Lung (tissue), 11 donors: ENCODE measurements at regions not wholly inside any gene's neighbourhood (a gene's known extent, or its start where the extent isn't known, plus 50 kb on each side); places are given as distances from the start of the nearest gene placed in this dataset.

Experiments used
- ATAC-seq: fragments of 200-7000 bp; cut with Tn5 transposase; one replicate; pipeline ENCODE4 v1.9.1; 2020; ENCODE audit warnings: moderate number of reproducible peaks; ENCODE audit not compliant: insufficient read depth, low FRiP score
- DNase-seq, 3 donors: peaks; one replicate each; pipeline ENCODE4 v3.0.0-alpha.2; 2013 to 2017
- H3K27ac ChIP-seq, 2 donors: one replicate each; pipeline ENCODE4 v1.5.1; 2013; ENCODE audit warnings: mild to moderate bottlenecking in 2 of 2, moderate library complexity in 2 of 2, control low read depth in 1 of 2, inconsistent platforms in 1 of 2, low read depth in 1 of 2, low read length in 1 of 2
- H3K27me3 ChIP-seq, 3 donors: one replicate each; pipeline ENCODE4 v1.5.1; 2013; ENCODE audit warnings: low read length in 2 of 3; ENCODE audit not compliant: control insufficient read depth in 3 of 3, insufficient read depth in 3 of 3
- H3K36me3 ChIP-seq, 4 donors: one replicate each; pipeline ENCODE4 v1.5.1; 2013; ENCODE audit warnings: low read length in 4 of 4, mild to moderate bottlenecking in 1 of 4, moderate library complexity in 1 of 4; ENCODE audit not compliant: control insufficient read depth in 4 of 4, insufficient read depth in 4 of 4
- H3K4me1 ChIP-seq, 5 donors: one replicate each; pipeline ENCODE4 v1.5.1; 2013; ENCODE audit warnings: low read length in 5 of 5, mild to moderate bottlenecking in 2 of 5, moderate library complexity in 1 of 5; ENCODE audit not compliant: control insufficient read depth in 5 of 5, insufficient read depth in 5 of 5
- H3K4me3 ChIP-seq: one replicate; pipeline ENCODE4 v1.5.1; 2013; ENCODE audit warnings: mild to moderate bottlenecking, control low read depth, moderate library complexity
- H3K9ac ChIP-seq, 2 donors: one replicate each; pipeline ENCODE4 v1.5.1; 2013; ENCODE audit warnings: low read length in 2 of 2, control low read depth in 1 of 2; ENCODE audit not compliant: insufficient read depth in 1 of 2
- H3K9me3 ChIP-seq, 4 donors: one replicate each; pipeline ENCODE4 v1.5.1; 2013; ENCODE audit warnings: low read length in 3 of 4, mild to moderate bottlenecking in 1 of 4, moderate library complexity in 1 of 4; ENCODE audit not compliant: control insufficient read depth in 4 of 4, insufficient read depth in 3 of 4
- CTCF ChIP-seq: IDR thresholded peaks from 2 replicates; pipeline ENCODE4 v1.5.1; 2012; ENCODE audit warnings: mild to moderate bottlenecking; ENCODE audit errors: control extremely low read depth, extremely low read depth
- WGBS, 2 donors: extraction: QIAGEN DNeasy Blood & Tissue Kit; methylation state at CpG; one replicate each; pipeline ENCODE4 v1.1.7; 2013; 5-methylcytosine and 5-hydroxymethylcytosine counted together
- donor health status: control.
- donor health status: control.
- donor health status: Bipolar disorder and iron deficiency.
- donor health status: healthy.
- donor health status: DM: yes; HTN: yes; CAD: no.

- no peaks in the 10 kb centered on the region for H3K27me3 ChIP-seq
- no peaks in the 10 kb centered on the region for H3K9me3 ChIP-seq
- H3K36me3 ChIP-seq = no peaks in the 10 kb centered on the region
- TF ChIP-seq CTCF = no peak
- no peak for DNase-seq
- ATAC-seq = no peak
- no peak overlapping the region for H3K9ac ChIP-seq
- no peak overlapping the region for H3K4me3 ChIP-seq
- peaks cover 0 to 6% (median 0%) of the 10 kb centered on the region in 5 donors for H3K4me1 ChIP-seq
- no peak overlapping the region for H3K27ac ChIP-seq
Observed at GRCh38 chr5:143721925-143722324, 90.0 kb upstream of the HMHB1 start.

GRCh38 chr5:143720689-143721088, 91.3 kb upstream of the HMHB1 start:
- Histone ChIP-seq H3K27me3 (no peaks in the 10 kb centered on the region), H3K27ac (no peak overlapping the region), H3K36me3 (no peaks in the 10 kb centered on the region), H3K9ac (no peak overlapping the region), H3K4me3 (no peak overlapping the region), H3K9me3 (no peaks in the 10 kb centered on the region), H3K4me1 (peaks cover 0 to 6% (median 0%) of the 10 kb centered on the region in 5 donors)
- DNase-seq (no peak), ATAC-seq (no peak)
- no peak for TF ChIP-seq CTCF
- WGBS, 2 donors = 64 to 82% methylated on average over 5 of the region's 5 CpGs

- Histone ChIP-seq H3K27me3 (no peaks in the 10 kb centered on the region), H3K36me3 (no peaks in the 10 kb centered on the region), H3K4me3 (no peak overlapping the region), H3K9me3 (no peaks in the 10 kb centered on the region), H3K27ac (no peak overlapping the region), H3K9ac (no peak overlapping the region), H3K4me1 (peaks cover 1 to 16% (median 9%) of the 10 kb centered on the region in 5 donors)
- DNase-seq = no peak
- ATAC-seq = no peak
- 14 to 22% methylated on average over 2 of the region's 2 CpGs for WGBS, 2 donors
- TF ChIP-seq CTCF = no peak
Observed at GRCh38 chr5:143717400-143717799, 94.6 kb upstream of the HMHB1 start.

- Histone ChIP-seq H3K4me1 (peaks cover 1 to 16% (median 9%) of the 10 kb centered on the region in 5 donors), H3K36me3 (no peaks in the 10 kb centered on the region), H3K9me3 (no peaks in the 10 kb centered on the region), H3K27me3 (no peaks in the 10 kb centered on the region), H3K9ac (no peak overlapping the region), H3K27ac (no peak overlapping the region), H3K4me3 (no peak overlapping the region)
- TF ChIP-seq CTCF = no peak
- no peak for ATAC-seq
- 61 to 79% methylated on average over 4 of the region's 4 CpGs for WGBS, 2 donors
- no peak for DNase-seq
Observed at GRCh38 chr5:143716881-143717280, 95.1 kb upstream of the HMHB1 start.
